Transverse colon (tissue), 4 donors: ENCODE measurements at regions not wholly inside any gene's neighbourhood (a gene's known extent, or its start where the extent isn't known, plus 50 kb on each side); places are given as distances from the start of the nearest gene placed in this dataset.
"Not testable (repeated sequence)": the region's sequence is repeated elsewhere in the genome, so short reads cannot be mapped to it uniquely, and the experiment has no call there.

Experiments used
- DNase-seq: peaks from one replicate; pipeline ENCODE4 v3.0.0-alpha.2; 2019
- H3K27ac ChIP-seq, 4 donors: fragments of 200-600 bp; sonication (generic); 2 replicates each; pipeline ENCODE4 v1.5.1; 2016 to 2018; ENCODE audit warnings: inconsistent platforms in 4 of 4
- H3K27me3 ChIP-seq: fragments of 200-600 bp; sonication (generic); 2 replicates; pipeline ENCODE4 v1.5.1; 2017; ENCODE audit warnings: inconsistent platforms
- H3K36me3 ChIP-seq, 4 donors: fragments of 200-600 bp; sonication (generic); 2 replicates each; pipeline ENCODE4 v1.5.1; 2017 to 2019; ENCODE audit warnings: inconsistent platforms in 4 of 4
- H3K4me1 ChIP-seq, 4 donors: fragments of 200-600 bp; sonication (generic); 2 replicates each; pipeline ENCODE4 v1.5.1; 2017 to 2020; ENCODE audit warnings: inconsistent platforms in 4 of 4
- H3K4me3 ChIP-seq, 4 donors: fragments of 200-600 bp; sonication (generic); 1 replicate in 1 of 4; 2 replicates in 3 of 4; pipeline versions ENCODE4 v1.5.1 to v1.6.1; 2017 to 2019; ENCODE audit warnings: inconsistent platforms in 4 of 4
- H3K9me3 ChIP-seq, 2 donors: fragments of 200-600 bp; sonication (generic); 2 replicates each; pipeline ENCODE4 v1.5.1; 2017 to 2019; ENCODE audit warnings: inconsistent platforms in 2 of 2
- CTCF ChIP-seq, 5 experiments: fragments of 200-600 bp in 3 of 5; fragments of 450-650 bp in 2 of 5; sonication (generic) in 3 of 5; IDR thresholded peaks; 1 replicate in 2 of 5; 2 replicates in 3 of 5; pipeline ENCODE4 v1.5.1; 2016 to 2017; ENCODE audit warnings: antibody characterized with exemption in 5 of 5, inconsistent platforms in 3 of 5, mild to moderate bottlenecking in 2 of 5, moderate library complexity in 1 of 5
- EP300 ChIP-seq: sonication (generic); formaldehyde crosslinking; IDR thresholded peaks from one replicate; pipeline ENCODE4 v1.6.1; 2017; ENCODE audit warnings: antibody characterized with exemption, low read depth
- POLR2A ChIP-seq: fragments of 450-650 bp; IDR thresholded peaks from one replicate; pipeline ENCODE4 v1.6.1; 2016; ENCODE audit warnings: antibody characterized with exemption, mild to moderate bottlenecking, moderate library complexity
- POLR2AphosphoS5 ChIP-seq, 3 donors: sonication (generic); formaldehyde crosslinking; IDR thresholded peaks; one replicate each; pipeline ENCODE4 v1.6.1; 2016; ENCODE audit warnings: antibody characterized with exemption in 3 of 3
- WGBS, 2 donors: methylation state at CpG; one replicate each; pipeline ENCODE4 v1.1.5; 2018; ENCODE audit warnings: low coverage in 1 of 2; 5-methylcytosine and 5-hydroxymethylcytosine counted together
- in situ Hi-C, 4 donors: fragments of 200-750 bp; cut with MboI; loops; one replicate each; pipeline versions ENCODE4 v1.15.0 to v1.15.1; 2017; ENCODE audit warnings: low sequenced_read_pairs in 3 of 4, low pct_ligation_motif_present in 1 of 4, low pct_unique_long_range_greater_than_20kb in 1 of 4
- intact Hi-C: fragments of 100-400 bp; cut with DNase I; formaldehyde crosslinking; loops from one replicate; pipeline ENCODE4 v1.15.1; 2023; ENCODE audit warnings: low total_unique reads

- Histone ChIP-seq H3K27me3 (no peaks in the 10 kb centered on the region), H3K36me3 (no peaks in the 10 kb centered on the region), H3K9me3 (peaks cover 3 to 4% of the 10 kb centered on the region in 2 donors), H3K27ac (no peak overlapping the region), H3K4me1 (no peaks in the 10 kb centered on the region), H3K4me3 (no peak overlapping the region)
- intact Hi-C loops = no loop called here
- DNase-seq = no peak
- TF ChIP-seq POLR2A = no peak
- TF ChIP-seq CTCF (IDR thresholded peaks at IDR 0.05) = no peak
- TF ChIP-seq POLR2AphosphoS5 (IDR thresholded peaks at IDR 0.05) = no peak
- 90 to 100% methylated on average over 1 of the region's 1 CpG for WGBS, 2 donors
- in situ Hi-C loops = no loop called here
These were observed 205.4 kb downstream of the RERGL start for GRCh38 chr12:17884581-17884980.

- Histone ChIP-seq H3K27ac (no peak overlapping the region), H3K4me3 (no peak overlapping the region), H3K4me1 (no peaks in the 10 kb centered on the region), H3K9me3 (peaks cover 3 to 4% of the 10 kb centered on the region in 2 donors), H3K27me3 (no peaks in the 10 kb centered on the region), H3K36me3 (no peaks in the 10 kb centered on the region)
- TF ChIP-seq POLR2A = no peak
- no peak for TF ChIP-seq POLR2AphosphoS5 (IDR thresholded peaks at IDR 0.05)
- TF ChIP-seq CTCF (IDR thresholded peaks at IDR 0.05) = no peak
- in situ Hi-C loops (no loop called here), intact Hi-C loops (no loop called here)
- DNase-seq = no peak
- WGBS, 2 donors = 30% methylated on average over 1 of the region's 1 CpG; no CpG with 5 or more reads in 1 of the 2 donors
These were observed 211.3 kb downstream of the RERGL start for GRCh38 chr12:17878714-17879113.

- in situ Hi-C loops = no loop called here
- H3K36me3 ChIP-seq = no peaks in the 10 kb centered on the region
These were observed 214.8 kb downstream of the RERGL start for GRCh38 chr12:17875230-17875629.

GRCh38 chr12:17866802-17867201 is 223.2 kb downstream of the RERGL start:
- no peak for TF ChIP-seq POLR2AphosphoS5 (IDR thresholded peaks at IDR 0.05)
- no peak for TF ChIP-seq POLR2A
- TF ChIP-seq CTCF (IDR thresholded peaks at IDR 0.05) = no peak
- TF ChIP-seq EP300 = no peak
- no peaks in the 10 kb centered on the region for H3K36me3 ChIP-seq
- in situ Hi-C loops = loop anchor here in 2 of 4 donors (5.0 to 10.0 kb wide), 2 partner anchors 82 to 90 kb away; no protein-coding TSS in a partner anchor
- no peaks in the 10 kb centered on the region for H3K4me1 ChIP-seq
- intact Hi-C loops = loop anchor here (10.0 kb wide), 1 partner anchor 92 kb away; no protein-coding TSS in a partner anchor
- no peaks in the 10 kb centered on the region for H3K27me3 ChIP-seq
- DNase-seq = no peak
- H3K4me3 ChIP-seq = no peak overlapping the region
- peaks cover 0 to 8% of the 10 kb centered on the region in 2 donors for H3K9me3 ChIP-seq
- WGBS, 2 donors = 71 to 85% methylated on average over 2 of the region's 2 CpGs
- H3K27ac ChIP-seq = no peak overlapping the region

More at GRCh38 chr12:17875230-17875629, 214.8 kb downstream of the RERGL start:
- Histone ChIP-seq H3K27me3 (no peaks in the 10 kb centered on the region), H3K27ac (no peak overlapping the region), H3K9me3 (peaks cover 0 to 3% of the 10 kb centered on the region in 2 donors), H3K4me3 (no peak overlapping the region), H3K4me1 (no peaks in the 10 kb centered on the region)
- DNase-seq = no peak
- intact Hi-C loops = no loop called here
- TF ChIP-seq POLR2A = no peak
- no peak for TF ChIP-seq CTCF (IDR thresholded peaks at IDR 0.05)
- TF ChIP-seq POLR2AphosphoS5 (IDR thresholded peaks at IDR 0.05) = no peak
- no peak for TF ChIP-seq EP300

- H3K4me1 ChIP-seq, H3K36me3 ChIP-seq, H3K4me3 ChIP-seq, DNase-seq, H3K9me3 ChIP-seq, intact Hi-C loops, in situ Hi-C loops, H3K27ac ChIP-seq, H3K27me3 ChIP-seq: not testable (repeated sequence)
- 91 to 100% methylated on average over 1 to 24 of the region's 24 CpGs for WGBS, 2 donors
These were observed 234.4 kb downstream of the RERGL start for GRCh38 chr12:17855548-17855947.
